ENCODE measurements at regions not wholly inside any gene's neighbourhood (a gene's known extent, or its start where the extent isn't known, plus 50 kb on each side); places are given as distances from the start of the nearest gene placed in this dataset.
"Not testable (repeated sequence)": the region's sequence is repeated elsewhere in the genome, so short reads cannot be mapped to it uniquely, and the experiment has no call there.

- no peak for DNase-seq
Observed at GRCh38 chr10:130914367-130914766, 397.2 kb downstream of the TCERG1L start.

GRCh38 chr10:130915065-130915464 is 396.5 kb downstream of the TCERG1L start:
- DNase-seq = no peak

- no peak for DNase-seq
Observed at GRCh38 chr10:130921461-130921860, 390.1 kb downstream of the TCERG1L start.

- DNase-seq = no peak
Observed at GRCh38 chr10:130921911-130922440, 389.5 kb downstream of the TCERG1L start.

- no peak for DNase-seq
Observed at GRCh38 chr10:130923596-130923995, 387.9 kb downstream of the TCERG1L start.

- no peak for DNase-seq
Observed at GRCh38 chr10:130924138-130924819, 387.2 kb downstream of the TCERG1L start.

GRCh38 chr10:130926442-130926841 is 385.1 kb downstream of the TCERG1L start:
- DNase-seq = no peak

- DNase-seq = no peak
Observed at GRCh38 chr10:130927157-130927556, 384.4 kb downstream of the TCERG1L start.

- DNase-seq = no peak
Observed at GRCh38 chr10:130928306-130928705, 383.2 kb downstream of the TCERG1L start.

- no peak for DNase-seq
Observed at GRCh38 chr10:130929422-130930325, 381.8 kb downstream of the TCERG1L start.

- no peak for DNase-seq
Observed at GRCh38 chr10:130930821-130931220, 380.7 kb downstream of the TCERG1L start.

- no peak for DNase-seq
Observed at GRCh38 chr10:130931256-130931655, 380.3 kb downstream of the TCERG1L start.

- DNase-seq = no peak
Observed at GRCh38 chr10:130932326-130933007, 379.1 kb downstream of the TCERG1L start.

GRCh38 chr10:130933008-130933390 is 378.5 kb downstream of the TCERG1L start:
- DNase-seq = no peak

GRCh38 chr10:130934293-130935127 is 377.0 kb downstream of the TCERG1L start:
- no peak for DNase-seq

- DNase-seq = no peak
Observed at GRCh38 chr10:130935128-130935439, 376.4 kb downstream of the TCERG1L start.

GRCh38 chr10:130935897-130936550 is 375.5 kb downstream of the TCERG1L start:
- DNase-seq = no peak

- no peak for DNase-seq
Observed at GRCh38 chr10:130936851-130937250, 374.7 kb downstream of the TCERG1L start.

- no peak for DNase-seq
Observed at GRCh38 chr10:130938051-130938450, 373.5 kb downstream of the TCERG1L start.

- not testable (repeated sequence) for DNase-seq
Observed at GRCh38 chr10:130938891-130939290, 372.6 kb downstream of the TCERG1L start.

GRCh38 chr10:130941886-130942285 is 369.6 kb downstream of the TCERG1L start:
- no peak for DNase-seq

Measured in occipital lobe (tissue), 1 donor.